IMR-90 (cell line): ENCODE measurements at regions not wholly inside any gene's neighbourhood (a gene's known extent, or its start where the extent isn't known, plus 50 kb on each side); places are given as distances from the start of the nearest gene placed in this dataset.

Source experiments
- ATAC-seq: fragments of 200-7000 bp; cut with Tn5 transposase; 2 replicates; pipeline ENCODE4 v1.9.1; 2020; ENCODE audit warnings: low read depth, mild to moderate bottlenecking, moderate library complexity
- BruUV-seq: library from RNA; stranded (reverse); fragments of 400-500 nt; replicated peaks from 2 replicates; lab custom pipeline; 2021; lab: Mats Ljungman, UMichigan
- CTCF ChIA-PET: fragments of 300-600 bp; formaldehyde crosslinking; extraction: SDS; loops from one replicate; lab custom pipeline; 2021; ENCODE audit warnings: antibody characterized with exemption; lab: Yijun Ruan, JAX
- POLR2A ChIA-PET: fragments of 300-600 bp; sonication (Branson Sonifier 250); formaldehyde crosslinking; loops from one replicate; lab custom pipeline; 2022; ENCODE audit warnings: antibody characterized with exemption; ENCODE audit not compliant: unreplicated experiment; lab: Charles Lee
- DNase-seq: peaks from one replicate; pipeline ENCODE4 v3.0.0; 2013
- H2AFZ ChIP-seq: replicated peaks from 2 replicates; pipeline ENCODE3; 2013; ENCODE audit warnings: low read length, mild to moderate bottlenecking; ENCODE audit not compliant: poor library complexity
- H2AK5ac ChIP-seq: 2 replicates; pipeline ENCODE4 v1.6.1; 2013; ENCODE audit warnings: low read depth, low read length, inconsistent platforms
- H2AK9ac ChIP-seq: replicated peaks from 2 replicates; pipeline ENCODE3; 2013; ENCODE audit warnings: mild to moderate bottlenecking, low read depth, low read length, moderate library complexity; ENCODE audit not compliant: poor library complexity
- H2BK120ac ChIP-seq: 2 replicates; pipeline ENCODE4 v1.6.1; 2013; ENCODE audit warnings: low read depth, low read length, inconsistent platforms
- H2BK15ac ChIP-seq: 3 replicates; pipeline ENCODE4 v1.6.1; 2013; ENCODE audit warnings: low read depth, low read length, inconsistent platforms
- H2BK20ac ChIP-seq: 2 replicates; pipeline ENCODE4 v1.6.1; 2013; ENCODE audit warnings: low read depth, mild to moderate bottlenecking, inconsistent platforms, low read length, moderate library complexity
- H2BK5ac ChIP-seq: 2 replicates; pipeline ENCODE4 v1.6.1; 2013; ENCODE audit warnings: mild to moderate bottlenecking, low read depth, low read length, inconsistent platforms; ENCODE audit not compliant: poor library complexity, severe bottlenecking
- H3K14ac ChIP-seq: replicated peaks from 2 replicates; pipeline ENCODE4 v1.6.1; 2013; ENCODE audit warnings: low read depth, low read length, inconsistent platforms
- H3K18ac ChIP-seq: 2 replicates; pipeline ENCODE4 v1.6.1; 2013; ENCODE audit warnings: low read depth, low read length, control low read depth
- H3K23ac ChIP-seq: 2 replicates; pipeline ENCODE4 v1.6.1; 2013; ENCODE audit warnings: low read depth, low read length, inconsistent platforms
- H3K27ac ChIP-seq: 2 replicates; pipeline ENCODE4 v1.5.1; 2013; ENCODE audit warnings: mild to moderate bottlenecking, control low read depth, low read length; ENCODE audit not compliant: insufficient read depth
- H3K27me3 ChIP-seq: 2 replicates; pipeline ENCODE4 v1.6.1; 2013; ENCODE audit warnings: low read length; ENCODE audit not compliant: control insufficient read depth, insufficient read depth
- H3K36me3 ChIP-seq: 2 replicates; pipeline ENCODE4 v1.6.1; 2013; ENCODE audit warnings: low read length, mixed read lengths; ENCODE audit not compliant: control insufficient read depth, insufficient read depth
- H3K4ac ChIP-seq: 2 replicates; pipeline ENCODE4 v1.6.1; 2013; ENCODE audit warnings: low read depth, low read length, inconsistent platforms
- H3K4me1 ChIP-seq: 2 replicates; pipeline ENCODE4 v1.6.1; 2013; ENCODE audit warnings: low read length, mixed read lengths; ENCODE audit not compliant: control insufficient read depth, insufficient read depth
- H3K4me2 ChIP-seq: 2 replicates; pipeline ENCODE4 v1.6.1; 2013; ENCODE audit warnings: low read depth, mild to moderate bottlenecking, control low read depth, low read length, moderate library complexity
- H3K4me3 ChIP-seq: 2 replicates; pipeline ENCODE4 v1.5.1; 2013; ENCODE audit warnings: low read depth, mild to moderate bottlenecking, control low read depth, low read length, moderate library complexity; ENCODE audit not compliant: insufficient read depth
- H3K56ac ChIP-seq: 2 replicates; pipeline ENCODE4 v1.6.1; 2013; ENCODE audit warnings: low read length, inconsistent platforms; ENCODE audit not compliant: insufficient read depth; ENCODE audit errors: extremely low read depth
- H3K79me1 ChIP-seq, 2 experiments: 2 replicates each; pipeline ENCODE4 v1.6.1; 2013; ENCODE audit warnings: low read length in 2 of 2, inconsistent platforms in 1 of 2, low read depth in 1 of 2
- H3K9ac ChIP-seq: 2 replicates; pipeline ENCODE4 v1.6.1; 2013; ENCODE audit warnings: low read depth, low read length, control low read depth
- H3K9me1 ChIP-seq: 2 replicates; pipeline ENCODE4 v1.6.1; 2013; ENCODE audit warnings: low read length, inconsistent platforms; ENCODE audit not compliant: insufficient read depth
- H3K9me3 ChIP-seq: 2 replicates; pipeline ENCODE4 v1.6.1; 2013; ENCODE audit warnings: low read length; ENCODE audit not compliant: control insufficient read depth, insufficient read depth
- H4K20me1 ChIP-seq: 2 replicates; pipeline ENCODE4 v1.6.1; 2013; ENCODE audit warnings: low read length, inconsistent platforms; ENCODE audit not compliant: insufficient read depth
- H4K5ac ChIP-seq: 2 replicates; pipeline ENCODE4 v1.6.1; 2013; ENCODE audit warnings: mild to moderate bottlenecking, low read depth, low read length, control low read depth
- H4K8ac ChIP-seq, 2 experiments: 2 replicates each; pipeline ENCODE4 v1.6.1; 2013; ENCODE audit warnings: low read depth in 2 of 2, low read length in 2 of 2, control low read depth in 1 of 2, inconsistent platforms in 1 of 2
- H4K91ac ChIP-seq: 2 replicates; pipeline ENCODE4 v1.6.1; 2013; ENCODE audit warnings: low read depth, low read length, inconsistent platforms; ENCODE audit not compliant: insufficient read depth
- MAFK ChIP-seq: IDR thresholded peaks from 2 replicates; pipeline ENCODE4 v1.6.1; 2012; ENCODE audit warnings: low read depth, low read length, improper control_type of control experiment
- MAZ ChIP-seq: IDR thresholded peaks from 2 replicates; pipeline ENCODE4 v1.6.1; 2012; ENCODE audit warnings: low read depth, mild to moderate bottlenecking, low read length, improper control_type of control experiment, moderate library complexity, borderline replicate concordance
- MXI1 ChIP-seq: IDR thresholded peaks from 2 replicates; pipeline ENCODE4 v1.6.1; 2012; ENCODE audit warnings: low read depth, mild to moderate bottlenecking, low read length, moderate library complexity, borderline replicate concordance
- NFE2L2 ChIP-seq: fragments of 150-350 bp; IDR thresholded peaks from 2 replicates; pipeline ENCODE4 v1.6.1; 2016; ENCODE audit warnings: low read depth, mild to moderate bottlenecking, low read length
- POLR2A ChIP-seq: IDR thresholded peaks from 2 replicates; pipeline ENCODE4 v1.6.1; 2012; ENCODE audit warnings: mild to moderate bottlenecking, low read depth, low read length
- SMC3 ChIP-seq: fragments of 150-350 bp; IDR thresholded peaks from 2 replicates; pipeline ENCODE4 v1.6.1; 2016; ENCODE audit warnings: low read depth, mild to moderate bottlenecking, antibody characterized with exemption, low read length, moderate library complexity
- WGBS, 2 experiments: methylation state at CpG; one replicate each; pipeline versions ENCODE4 v1.1.5 to v1.1.7; 2013; ENCODE audit warnings: missing lambda C conversion rate in 2 of 2; ENCODE audit not compliant: insufficient read length in 1 of 2; ENCODE audit errors: extremely low coverage in 2 of 2; 5-methylcytosine and 5-hydroxymethylcytosine counted together
- dilution Hi-C: fragments of 300-500 bp; cut with HindIII; formaldehyde crosslinking; loops from one replicate; pipeline ENCODE4 v1.14.3; 2018; ENCODE audit warnings: low sequenced_read_pairs; ENCODE audit not compliant: unreplicated experiment
- in situ Hi-C: fragments of 300-500 bp; cut with MboI; formaldehyde crosslinking; loops from 3 replicates; pipeline ENCODE4 v1.14.3; 2019; ENCODE audit warnings: low sequenced_read_pairs, inconsistent platforms, mixed read lengths
- intact Hi-C: fragments of 100-400 bp; cut with micrococcal nuclease; formaldehyde crosslinking; loops from 2 replicates; pipeline ENCODE4 v1.10.0; 2022
- TF ChIP-seq, protein P1 (sequence below): conservative IDR thresholded peaks from 2 replicates; pipeline ENCODE4 v1.5.1; 2012; ENCODE audit warnings: mild to moderate bottlenecking, low read depth, low read length, improper control_type of control experiment

DNA sequence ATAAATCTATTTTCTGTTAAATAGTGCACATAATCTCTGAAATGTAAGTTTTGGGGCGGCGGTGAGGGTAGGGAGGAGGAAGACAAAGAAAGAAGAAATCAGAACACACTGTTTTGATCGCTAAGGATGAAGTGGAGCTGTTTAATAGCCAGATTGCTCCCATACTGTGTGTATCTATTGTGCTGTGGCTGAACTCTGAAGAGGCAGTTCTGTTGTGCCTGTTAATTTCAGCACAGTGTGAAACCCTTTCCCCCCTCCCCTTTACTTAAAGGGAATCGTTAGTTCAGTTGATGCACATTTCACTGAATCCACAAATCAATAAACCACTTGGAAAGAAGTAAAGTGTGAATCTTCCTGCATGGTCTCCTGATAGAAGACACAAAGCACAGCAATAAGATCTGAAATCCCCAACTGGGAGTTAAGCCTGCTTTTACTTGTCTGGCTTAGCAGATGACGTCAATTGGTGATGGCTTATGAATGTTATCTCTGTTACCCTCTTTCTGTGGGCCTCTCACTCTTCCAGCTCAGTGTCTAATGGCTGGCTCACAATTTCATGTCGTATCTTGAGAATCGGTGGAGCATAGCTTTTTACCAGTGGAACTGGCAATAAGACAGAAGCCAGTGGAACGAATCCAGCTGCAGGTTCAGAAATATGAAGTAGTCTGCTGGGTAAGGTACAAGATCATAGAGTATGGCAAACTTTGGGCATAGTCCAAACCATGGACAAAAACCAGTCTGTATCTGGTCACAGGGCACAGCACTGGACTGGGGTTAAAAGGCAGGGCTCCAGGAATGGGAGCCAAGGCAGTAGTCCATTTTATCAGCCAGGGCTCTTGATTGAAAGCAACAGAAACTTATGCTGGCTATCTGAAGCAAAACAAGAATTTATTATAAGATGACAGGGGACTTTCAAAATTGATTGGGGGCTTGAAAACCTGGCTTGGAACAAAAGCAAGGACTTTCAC lies 413.5 kb upstream of the SEL1L start (continued):
- TF ChIP-seq SMC3, result no peak

DNA sequence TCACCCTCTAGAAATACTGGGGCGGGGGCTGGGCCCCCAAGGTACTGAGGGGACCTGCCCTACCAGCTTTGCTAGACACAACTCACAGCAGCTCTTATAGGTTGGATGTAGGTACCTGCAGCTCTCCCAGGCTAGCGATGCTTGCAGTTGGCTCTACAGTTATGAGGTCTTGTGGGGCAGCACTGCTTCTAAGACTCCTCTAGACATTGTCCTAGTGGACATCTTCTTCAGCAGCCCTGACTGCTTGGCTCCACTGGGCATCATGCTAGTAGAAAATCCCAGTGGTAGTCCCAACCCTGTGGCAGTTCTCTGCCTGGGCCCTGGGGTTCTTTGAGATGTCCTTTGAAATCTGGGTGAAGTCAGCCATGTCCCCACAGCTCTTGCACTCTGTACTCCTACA lies 419.3 kb upstream of the SEL1L start:
- no peak overlapping the region for H2BK20ac ChIP-seq
- H4K91ac ChIP-seq, result no peak overlapping the region
- H4K5ac ChIP-seq, result no peak overlapping the region
- no peaks in the 10 kb centered on the region for H3K36me3 ChIP-seq
- H3K9ac ChIP-seq, result no peak overlapping the region
- no peak for DNase-seq
- H3K4ac ChIP-seq, result no peak overlapping the region
- H3K4me1 ChIP-seq, result no peaks in the 10 kb centered on the region
- ChIA-PET POLR2A (no interaction called here), CTCF (no interaction called here)
- no peak overlapping the region for H3K14ac ChIP-seq
- no peak overlapping the region for H3K23ac ChIP-seq
- no peak overlapping the region for H2BK5ac ChIP-seq
- H2AK5ac ChIP-seq, result no peak overlapping the region
- H2AFZ ChIP-seq, result no peak overlapping the region
- peaks cover 11% of the 10 kb centered on the region for H3K9me3 ChIP-seq
- H3K27me3 ChIP-seq, result no peaks in the 10 kb centered on the region
- H3K4me2 ChIP-seq, result no peak overlapping the region
- H2BK15ac ChIP-seq, result no peak overlapping the region
- no peak overlapping the region for H3K18ac ChIP-seq
- H3K4me3 ChIP-seq, result no peak overlapping the region
- H4K20me1 ChIP-seq, result no peaks in the 10 kb centered on the region
- intact Hi-C loops, result no loop called here
- no peak overlapping the region for H2AK9ac ChIP-seq
- H3K9me1 ChIP-seq, result no peaks in the 10 kb centered on the region
- TF ChIP-seq MXI1 (no peak), NFE2L2 (no peak), MAFK (no peak), SMC3 (no peak), POLR2A (no peak), MAZ (no peak)
- TF ChIP-seq, protein P1, sequence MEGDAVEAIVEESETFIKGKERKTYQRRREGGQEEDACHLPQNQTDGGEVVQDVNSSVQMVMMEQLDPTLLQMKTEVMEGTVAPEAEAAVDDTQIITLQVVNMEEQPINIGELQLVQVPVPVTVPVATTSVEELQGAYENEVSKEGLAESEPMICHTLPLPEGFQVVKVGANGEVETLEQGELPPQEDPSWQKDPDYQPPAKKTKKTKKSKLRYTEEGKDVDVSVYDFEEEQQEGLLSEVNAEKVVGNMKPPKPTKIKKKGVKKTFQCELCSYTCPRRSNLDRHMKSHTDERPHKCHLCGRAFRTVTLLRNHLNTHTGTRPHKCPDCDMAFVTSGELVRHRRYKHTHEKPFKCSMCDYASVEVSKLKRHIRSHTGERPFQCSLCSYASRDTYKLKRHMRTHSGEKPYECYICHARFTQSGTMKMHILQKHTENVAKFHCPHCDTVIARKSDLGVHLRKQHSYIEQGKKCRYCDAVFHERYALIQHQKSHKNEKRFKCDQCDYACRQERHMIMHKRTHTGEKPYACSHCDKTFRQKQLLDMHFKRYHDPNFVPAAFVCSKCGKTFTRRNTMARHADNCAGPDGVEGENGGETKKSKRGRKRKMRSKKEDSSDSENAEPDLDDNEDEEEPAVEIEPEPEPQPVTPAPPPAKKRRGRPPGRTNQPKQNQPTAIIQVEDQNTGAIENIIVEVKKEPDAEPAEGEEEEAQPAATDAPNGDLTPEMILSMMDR, result no peak
- dilution Hi-C loops, result no loop called here
- no peak overlapping the region for H2BK120ac ChIP-seq
- no peaks in the 10 kb centered on the region for H3K79me1 ChIP-seq
- no CpG with 5 or more reads among the region's 2 CpGs for WGBS, 2 experiments
- in situ Hi-C loops, result no loop called here
- no peak overlapping the region for H3K56ac ChIP-seq
- ATAC-seq, result no peak
- no TSS peak for BruUV-seq
- no peak overlapping the region for H3K27ac ChIP-seq
- no peak overlapping the region for H4K8ac ChIP-seq
